C4-2B (cell line): ENCODE measurements at regions not wholly inside any gene's neighbourhood (a gene's known extent, or its start where the extent isn't known, plus 50 kb on each side); places are given as distances from the start of the nearest gene placed in this dataset.

ENCODE experiments used
- H3K27ac ChIP-seq: fragments of 450-650 bp; 2 replicates; pipeline ENCODE4 v1.5.1; 2017
- CTCF ChIP-seq: fragments of 450-650 bp; conservative IDR thresholded peaks from 2 replicates; pipeline ENCODE4 v1.5.1; 2017; ENCODE audit warnings: mild to moderate bottlenecking
- ZFX ChIP-seq: fragments of 450-650 bp; IDR thresholded peaks from 2 replicates; pipeline ENCODE4 v1.6.1; 2017

DNA sequence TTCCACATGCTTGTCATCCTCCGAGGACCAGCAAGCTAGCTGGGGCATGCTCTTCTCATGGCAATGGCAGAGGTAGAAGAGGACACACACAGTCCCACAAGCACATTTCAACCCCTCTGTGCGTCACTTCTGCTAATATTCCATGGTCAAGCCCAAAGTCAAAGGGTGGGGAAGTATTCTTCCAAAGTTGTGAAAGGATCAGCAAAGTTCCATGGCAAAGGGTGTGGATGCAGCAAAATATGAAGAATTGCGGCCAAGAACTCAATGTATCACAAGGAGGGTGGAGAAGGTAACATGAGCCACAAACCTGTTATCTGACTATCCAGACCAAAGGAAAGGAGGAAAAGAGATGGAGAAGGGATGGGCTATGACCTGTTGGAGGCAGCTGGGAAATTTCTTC, 71.2 kb upstream of the SNRK start:
- TF ChIP-seq ZFX (no peak), CTCF (no peak)
- no peak overlapping the region for H3K27ac ChIP-seq

GRCh38 chr3:43214616-43215015, 71.7 kb upstream of the SNRK start:
- no peak overlapping the region for H3K27ac ChIP-seq
- TF ChIP-seq ZFX (no peak), CTCF (no peak)

DNA sequence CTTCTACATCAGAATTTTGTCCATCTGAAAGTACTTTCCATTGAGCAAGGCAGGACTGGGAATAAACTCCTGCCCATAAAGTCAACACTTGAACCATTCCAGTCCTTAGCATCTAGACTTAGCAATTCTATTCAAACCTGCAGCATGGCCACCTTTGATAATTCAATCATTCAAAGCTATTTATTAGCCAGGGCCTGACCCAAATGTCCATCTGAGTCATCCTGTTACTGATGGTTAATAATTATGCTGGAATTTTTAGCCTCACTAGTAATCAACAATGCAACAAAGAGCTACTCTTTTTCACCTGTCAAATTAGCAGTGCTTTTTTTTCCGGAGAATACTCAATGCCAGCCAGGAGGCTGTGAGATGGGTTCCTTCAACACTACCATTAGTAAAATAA, 72.7 kb upstream of the SNRK start:
- TF ChIP-seq CTCF (no peak), ZFX (no peak)
- no peak overlapping the region for H3K27ac ChIP-seq

DNA sequence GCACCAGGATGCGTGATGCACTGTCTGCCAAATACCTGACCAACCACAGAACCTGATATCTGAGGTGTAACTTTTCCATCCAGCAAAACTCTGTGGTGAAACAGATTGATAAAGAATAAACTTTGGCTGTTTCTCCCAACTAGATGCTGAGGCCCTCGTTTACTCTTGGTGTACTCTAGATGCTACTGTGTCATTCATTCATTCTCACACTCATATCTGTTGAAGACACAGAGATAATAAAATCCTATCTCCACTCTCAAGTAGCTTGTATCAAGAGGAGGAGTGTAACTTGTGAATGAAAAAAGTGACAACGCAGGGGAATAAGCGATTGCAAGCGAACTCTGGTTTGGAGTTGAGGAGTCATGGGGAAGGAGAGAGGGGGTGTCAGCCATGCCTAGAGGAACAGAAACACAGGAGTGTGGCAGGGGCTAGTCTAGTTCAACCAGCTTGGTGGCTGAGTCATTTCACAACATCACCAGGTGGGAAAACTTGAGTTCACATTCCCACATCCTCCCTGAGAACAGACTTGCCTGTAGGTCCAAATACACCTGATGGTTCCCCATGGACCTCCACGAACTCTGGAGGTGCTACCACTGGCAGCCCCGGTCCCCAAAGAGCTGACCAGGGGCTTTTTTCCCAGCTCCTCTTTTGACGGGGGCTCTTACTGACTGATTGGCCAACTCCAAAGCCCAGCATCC, 73.3 kb upstream of the SNRK start:
- no peak overlapping the region for H3K27ac ChIP-seq
- TF ChIP-seq CTCF (no peak), ZFX (no peak)

- no peak overlapping the region for H3K27ac ChIP-seq
- TF ChIP-seq ZFX (no peak), CTCF (no peak)
These were observed 74.7 kb upstream of the SNRK start for GRCh38 chr3:43211681-43212080.

DNA sequence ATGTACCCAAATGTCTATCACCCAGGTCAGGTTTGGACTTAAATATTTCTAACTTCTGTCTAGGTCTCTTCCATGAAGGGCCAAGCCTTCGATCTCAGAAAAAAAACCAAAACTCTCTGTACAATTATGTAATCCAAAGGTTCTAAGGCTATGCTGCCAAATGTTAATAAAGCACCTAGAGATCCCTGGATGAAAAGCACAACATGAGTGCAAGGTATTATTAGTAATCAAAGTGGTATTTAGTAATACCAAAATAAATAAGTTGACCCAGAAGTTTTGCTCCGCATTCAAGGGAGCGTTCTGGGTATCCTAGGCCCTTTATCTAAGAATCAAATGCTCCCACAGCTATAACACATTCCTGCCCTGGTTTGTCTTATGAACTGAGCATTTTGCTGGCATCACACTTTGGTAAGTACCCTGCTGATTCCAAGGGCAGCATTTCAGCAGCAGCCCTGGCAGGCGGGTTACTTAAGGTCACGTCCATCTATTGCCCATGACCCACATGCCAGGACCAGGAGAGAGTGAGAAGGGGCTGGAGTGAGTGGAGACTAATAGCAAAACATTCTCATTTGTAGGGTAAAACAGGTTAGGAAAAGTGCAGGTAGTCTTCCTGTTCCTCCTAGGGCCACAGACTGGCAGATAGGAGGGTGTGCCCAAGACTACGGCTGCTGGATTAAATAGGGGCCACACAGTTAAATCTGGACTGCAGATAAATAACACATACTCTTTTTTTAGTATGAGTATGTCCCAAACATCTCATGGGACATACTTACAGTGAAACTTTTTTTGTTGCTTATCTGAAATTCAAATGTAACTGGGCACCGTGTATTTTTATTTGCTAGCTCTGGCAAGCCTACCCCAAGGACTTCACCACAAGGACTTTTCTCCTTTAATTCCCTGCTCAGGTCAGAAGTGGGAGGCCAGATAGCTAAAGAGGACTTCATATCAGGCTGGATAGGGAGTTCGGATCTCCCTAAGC, 76.0 kb upstream of the SNRK start:
- H3K27ac ChIP-seq, result no peak overlapping the region
- TF ChIP-seq ZFX (no peak), CTCF (no peak)

DNA sequence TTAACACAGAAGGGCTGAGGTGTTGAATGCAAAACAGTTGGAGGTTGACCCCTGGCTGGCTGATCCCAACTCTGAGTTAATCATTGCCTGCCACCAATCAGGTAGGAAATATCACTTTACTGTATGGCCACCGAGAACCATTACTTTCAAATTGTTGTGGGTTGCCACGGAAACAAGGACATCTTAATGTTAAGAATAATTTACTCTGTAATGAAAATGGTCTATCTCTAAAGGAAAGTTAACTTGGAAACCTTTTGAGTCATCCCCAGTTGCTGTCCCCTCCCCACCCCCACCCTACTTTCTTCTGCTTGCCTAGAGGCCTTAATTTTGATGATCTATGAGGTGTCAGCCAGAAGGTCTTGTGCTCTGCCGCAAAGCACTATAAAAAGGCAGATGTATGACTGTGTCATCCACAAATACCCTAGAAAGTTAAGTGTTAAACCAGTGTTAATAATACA, 78.7 kb upstream of the SNRK start:
- no peak for TF ChIP-seq ZFX
- no peak for TF ChIP-seq CTCF
- H3K27ac ChIP-seq, result no peak overlapping the region
